Thoracic aorta (tissue), 2 donors: ENCODE measurements at regions not wholly inside any gene's neighbourhood (a gene's known extent, or its start where the extent isn't known, plus 50 kb on each side); places are given as distances from the start of the nearest gene placed in this dataset.

Source experiments
- ATAC-seq: fragments of 150-250 bp; one replicate; pipeline ENCODE4 v1.8.0; 2017; ENCODE audit warnings: low read depth; ENCODE audit not compliant: insufficient number of reproducible peaks, low FRiP score
- DNase-seq: peaks from one replicate; pipeline ENCODE4 v3.0.0-alpha.2; 2020; ENCODE audit warnings: low spot score
- H3K27ac ChIP-seq, 2 donors: fragments of 200-600 bp; sonication (generic); 1 replicate in 1 of 2; 2 replicates in 1 of 2; pipeline ENCODE4 v1.5.1; 2016; ENCODE audit warnings: mild to moderate bottlenecking in 2 of 2, moderate library complexity in 2 of 2
- H3K27me3 ChIP-seq: fragments of 200-600 bp; sonication (generic); replicated peaks from 2 replicates; pipeline ENCODE4 v1.6.0; 2016; ENCODE audit warnings: mild to moderate bottlenecking; ENCODE audit not compliant: insufficient read depth
- H3K36me3 ChIP-seq: fragments of 200-600 bp; sonication (generic); one replicate; pipeline ENCODE4 v1.5.1; 2016
- H3K4me1 ChIP-seq, 2 donors: fragments of 200-600 bp; sonication (generic); 1 replicate in 1 of 2; 2 replicates in 1 of 2; pipeline versions ENCODE4 v1.5.1 to v1.6.0; 2016; ENCODE audit warnings: low read depth in 2 of 2, mild to moderate bottlenecking in 1 of 2; ENCODE audit not compliant: control insufficient read depth in 1 of 2
- H3K4me3 ChIP-seq: fragments of 200-600 bp; sonication (generic); 2 replicates; pipeline ENCODE4 v1.5.1; 2016; ENCODE audit warnings: mild to moderate bottlenecking
- H3K9me3 ChIP-seq: fragments of 200-600 bp; sonication (generic); 2 replicates; pipeline ENCODE4 v1.5.1; 2016
- CTCF ChIP-seq: fragments of 200-600 bp; sonication (generic); IDR thresholded peaks from one replicate; pipeline ENCODE4 v1.5.1; 2019; ENCODE audit warnings: antibody characterized with exemption

- DNase-seq = no peak
- no peaks in the 10 kb centered on the region for H3K9me3 ChIP-seq
- no peaks in the 10 kb centered on the region for H3K36me3 ChIP-seq
- H3K4me1 ChIP-seq = no peaks in the 10 kb centered on the region
- ATAC-seq = no peak
- no peaks in the 10 kb centered on the region for H3K27me3 ChIP-seq
- H3K27ac ChIP-seq = no peak overlapping the region
- H3K4me3 ChIP-seq = no peak overlapping the region
- TF ChIP-seq CTCF = no peak
Measured at GRCh38 chr10:130737621-130738020, 573.9 kb downstream of the TCERG1L start.

GRCh38 chr10:130739016-130739756 is 572.3 kb downstream of the TCERG1L start:
- no peaks in the 10 kb centered on the region for H3K4me1 ChIP-seq
- no peak overlapping the region for H3K4me3 ChIP-seq
- no peak for TF ChIP-seq CTCF
- no peaks in the 10 kb centered on the region for H3K9me3 ChIP-seq
- H3K36me3 ChIP-seq = no peaks in the 10 kb centered on the region
- ATAC-seq = no peak
- H3K27me3 ChIP-seq = no peaks in the 10 kb centered on the region
- DNase-seq = no peak
- H3K27ac ChIP-seq = no peak overlapping the region

- no peak for ATAC-seq
- Histone ChIP-seq H3K27me3 (no peaks in the 10 kb centered on the region), H3K4me1 (no peaks in the 10 kb centered on the region), H3K9me3 (no peaks in the 10 kb centered on the region), H3K27ac (no peak overlapping the region), H3K36me3 (no peaks in the 10 kb centered on the region), H3K4me3 (no peak overlapping the region)
- no peak for TF ChIP-seq CTCF
- no peak for DNase-seq
Measured at GRCh38 chr10:130739757-130740145, 571.8 kb downstream of the TCERG1L start.

- Histone ChIP-seq H3K27me3 (no peaks in the 10 kb centered on the region), H3K27ac (no peak overlapping the region), H3K36me3 (no peaks in the 10 kb centered on the region), H3K4me1 (no peaks in the 10 kb centered on the region), H3K4me3 (no peak overlapping the region), H3K9me3 (no peaks in the 10 kb centered on the region)
- DNase-seq (no peak), ATAC-seq (no peak)
- no peak for TF ChIP-seq CTCF
Measured at GRCh38 chr10:130740166-130740565, 571.4 kb downstream of the TCERG1L start.

- DNase-seq (no peak), ATAC-seq (no peak)
- H3K4me3 ChIP-seq = no peak overlapping the region
- H3K36me3 ChIP-seq = no peaks in the 10 kb centered on the region
- TF ChIP-seq CTCF = no peak
- no peaks in the 10 kb centered on the region for H3K27me3 ChIP-seq
- no peaks in the 10 kb centered on the region for H3K4me1 ChIP-seq
- no peaks in the 10 kb centered on the region for H3K9me3 ChIP-seq
- H3K27ac ChIP-seq = no peak overlapping the region
Measured at GRCh38 chr10:130740915-130741750, 570.4 kb downstream of the TCERG1L start.
